GM12878 (cell line): ENCODE measurements at regions not wholly inside any gene's neighbourhood (a gene's known extent, or its start where the extent isn't known, plus 50 kb on each side); places are given as distances from the start of the nearest gene placed in this dataset.
"Not testable (repeated sequence)": the region's sequence is repeated elsewhere in the genome, so short reads cannot be mapped to it uniquely, and the experiment has no call there.

Experiments
- ATAC-seq: fragments of 200-7000 bp; cut with Tn5 transposase; 3 replicates; pipeline ENCODE4 v1.9.1; 2020; ENCODE audit warnings: mild to moderate bottlenecking, moderate library complexity
- BruUV-seq: library from RNA; stranded (reverse); fragments of 400-500 nt; replicated peaks from 2 replicates; lab custom pipeline; 2021; lab: Mats Ljungman, UMichigan
- CTCF ChIA-PET: fragments of 300-600 bp; sonication (Branson Sonifier 250); formaldehyde crosslinking; extraction: SDS; loops from one replicate; lab custom pipeline; 2021; ENCODE audit warnings: inconsistent platforms; lab: Yijun Ruan, JAX
- POLR2A ChIA-PET: fragments of 350-600 bp; formaldehyde crosslinking; extraction: SDS; loops from one replicate; lab custom pipeline; 2021; ENCODE audit warnings: inconsistent platforms; lab: Charles Lee
- RAD21 ChIA-PET: fragments of 300-600 bp; sonication (Branson Sonifier 250); formaldehyde crosslinking; loops from one replicate; lab custom pipeline; 2023; ENCODE audit warnings: antibody characterized with exemption; ENCODE audit not compliant: unreplicated experiment; lab: Charles Lee
- SMC1A ChIA-PET: fragments of 300-600 bp; sonication (Branson Sonifier 250); formaldehyde crosslinking; loops from one replicate; lab custom pipeline; 2023; ENCODE audit not compliant: unreplicated experiment, uncharacterized antibody; lab: Charles Lee
- DNase-seq: peaks from one replicate; pipeline ENCODE4 v3.0.0-alpha.2; 2011; ENCODE audit warnings: low read depth, low spot score
- FAIRE-seq: peaks from 3 replicates; lab custom pipeline; 2011; peaks lifted over from hg19 to GRCh38; lab: Jason Lieb, UNC
- H2AFZ ChIP-seq: 2 replicates; pipeline ENCODE4 v1.6.0; 2011; ENCODE audit warnings: low read depth, low read length, control low read depth; ENCODE audit not compliant: control insufficient read depth
- H3K27ac ChIP-seq: 2 replicates; pipeline ENCODE4 v1.5.1; 2011; ENCODE audit warnings: control low read depth; ENCODE audit not compliant: control insufficient read depth, insufficient read depth
- H3K27me3 ChIP-seq, 2 experiments: replicated peaks in 1 of 2; 2 replicates each; pipeline versions ENCODE4 v1.6.0 to v1.6.1; 2011; ENCODE audit warnings: low read length in 1 of 2; ENCODE audit not compliant: control insufficient read depth in 2 of 2, insufficient read depth in 2 of 2
- H3K36me3 ChIP-seq, 2 experiments: 2 replicates each; pipeline ENCODE4 v1.5.1; 2011; ENCODE audit warnings: low read length in 1 of 2; ENCODE audit not compliant: control insufficient read depth in 2 of 2, insufficient read depth in 2 of 2
- H3K4me1 ChIP-seq: 2 replicates; pipeline ENCODE4 v1.6.1; 2011; ENCODE audit warnings: mild to moderate bottlenecking, low read length, moderate library complexity, mixed read lengths; ENCODE audit not compliant: control insufficient read depth, insufficient read depth
- H3K4me2 ChIP-seq: 2 replicates; pipeline ENCODE4 v1.6.0; 2011; ENCODE audit warnings: control low read depth; ENCODE audit not compliant: control insufficient read depth, insufficient read depth
- H3K4me3 ChIP-seq: fragments of 200-600 bp; sonication (generic); 2 replicates; pipeline ENCODE4 v1.5.1; 2016
- H3K79me2 ChIP-seq: 2 replicates; pipeline ENCODE4 v1.6.0; 2011; ENCODE audit warnings: low read length; ENCODE audit not compliant: control insufficient read depth, insufficient read depth
- H3K9ac ChIP-seq: 2 replicates; pipeline ENCODE4 v1.8.0; 2011; ENCODE audit warnings: low read length, control low read depth, mixed read lengths; ENCODE audit not compliant: control insufficient read depth, insufficient read depth
- H3K9me3 ChIP-seq: replicated peaks from 3 replicates; pipeline ENCODE4 v1.5.1; 2011; ENCODE audit warnings: mild to moderate bottlenecking, low read length; ENCODE audit not compliant: control insufficient read depth, insufficient read depth
- H4K20me1 ChIP-seq: 2 replicates; pipeline ENCODE4 v1.6.0; 2011; ENCODE audit not compliant: control insufficient read depth, insufficient read depth
- WGBS: methylation state at CpG from one replicate; pipeline ENCODE4 v1.1.6; 2016; ENCODE audit warnings: low lambda C conversion rate; ENCODE audit not compliant: insufficient replicate concordance, insufficient coverage; ENCODE audit errors: missing lambda C conversion rate; 5-methylcytosine and 5-hydroxymethylcytosine counted together
- in situ Hi-C: fragments of 300-500 bp; cut with MboI; formaldehyde crosslinking; loops from 9 replicates; pipeline ENCODE4 v1.14.3; 2018; ENCODE audit warnings: mixed read lengths
- intact Hi-C: fragments of 100-400 bp; cut with micrococcal nuclease; formaldehyde crosslinking; loops from one replicate; pipeline ENCODE4 v1.14.2; 2022; ENCODE audit not compliant: unreplicated experiment

- H3K4me1 ChIP-seq, H3K36me3 ChIP-seq, SMC1A ChIA-PET, in situ Hi-C loops, RAD21 ChIA-PET, BruUV-seq, FAIRE-seq, H3K4me2 ChIP-seq, H3K79me2 ChIP-seq, H3K9me3 ChIP-seq, H3K4me3 ChIP-seq, POLR2A ChIA-PET, intact Hi-C loops, H2AFZ ChIP-seq, ATAC-seq, H3K27me3 ChIP-seq, DNase-seq, CTCF ChIA-PET, H4K20me1 ChIP-seq, H3K27ac ChIP-seq, H3K9ac ChIP-seq: not testable (repeated sequence)
- WGBS, result 9% methylated on average over 8 of the region's 9 CpGs
Measured at GRCh38 chr21:13985137-13985864, 225.5 kb downstream of the LIPI start.

GRCh38 chr21:13984728-13985127 is 226.0 kb downstream of the LIPI start:
- H3K4me3 ChIP-seq, H3K4me1 ChIP-seq, H3K79me2 ChIP-seq, H3K36me3 ChIP-seq, RAD21 ChIA-PET, ATAC-seq, H3K27me3 ChIP-seq, intact Hi-C loops, in situ Hi-C loops, CTCF ChIA-PET, H2AFZ ChIP-seq, H4K20me1 ChIP-seq, H3K9ac ChIP-seq, H3K27ac ChIP-seq, POLR2A ChIA-PET, SMC1A ChIA-PET, FAIRE-seq, BruUV-seq, H3K4me2 ChIP-seq, H3K9me3 ChIP-seq, DNase-seq: not testable (repeated sequence)
- 28% methylated on average over 2 of the region's 5 CpGs for WGBS

GRCh38 chr21:13981176-13982087 is 229.3 kb downstream of the LIPI start:
- H3K27ac ChIP-seq, CTCF ChIA-PET, SMC1A ChIA-PET, H3K36me3 ChIP-seq, POLR2A ChIA-PET, H3K27me3 ChIP-seq, in situ Hi-C loops, H3K9me3 ChIP-seq, intact Hi-C loops, RAD21 ChIA-PET, H3K4me3 ChIP-seq, H3K79me2 ChIP-seq, H3K4me2 ChIP-seq, FAIRE-seq, H2AFZ ChIP-seq, DNase-seq, ATAC-seq, H4K20me1 ChIP-seq, H3K4me1 ChIP-seq, BruUV-seq, H3K9ac ChIP-seq: not testable (repeated sequence)
- 91% methylated on average over 11 of the region's 48 CpGs for WGBS
